Activated CD4-positive, alpha-beta T cell treated with anti-CD3 and anti-CD28 coated beads for 36 hours (primary cell): ENCODE measurements at regions not wholly inside any gene's neighbourhood (a gene's known extent, or its start where the extent isn't known, plus 50 kb on each side); places are given as distances from the start of the nearest gene placed in this dataset.

Experiments used
- ATAC-seq: fragments of 200-7000 bp; cut with Tn5 transposase; one replicate; pipeline ENCODE4 v1.10.0; 2021; ENCODE audit warnings: mild to moderate bottlenecking, moderate library complexity
- CTCF ChIA-PET: fragments of 350-600 bp; sonication (Branson Sonifier 250); formaldehyde crosslinking; loops from one replicate; lab custom pipeline; 2021; ENCODE audit warnings: antibody characterized with exemption; lab: Charles Lee
- POLR2A ChIA-PET: fragments of 350-600 bp; sonication (Branson Sonifier 250); formaldehyde crosslinking; loops from one replicate; lab custom pipeline; 2021; ENCODE audit warnings: antibody characterized with exemption, inconsistent platforms; lab: Charles Lee
- DNase-seq: peaks from one replicate; pipeline ENCODE4 v3.0.0-alpha.2; 2020
- H3K27ac Mint-ChIP-seq: one replicate; pipeline ENCODE4 v1.8.0; 2021; ENCODE audit warnings: mixed read lengths
- H3K27me3 Mint-ChIP-seq: one replicate; pipeline ENCODE4 v1.8.0; 2021; ENCODE audit warnings: mixed read lengths
- H3K36me3 Mint-ChIP-seq: one replicate; pipeline ENCODE4 v1.8.0; 2021; ENCODE audit warnings: low read depth, mixed read lengths
- H3K4me1 Mint-ChIP-seq: one replicate; pipeline ENCODE4 v1.8.0; 2021; ENCODE audit warnings: mixed read lengths
- H3K4me3 Mint-ChIP-seq: one replicate; pipeline ENCODE4 v1.8.0; 2021; ENCODE audit warnings: mild to moderate bottlenecking, moderate library complexity, mixed read lengths
- H3K9me3 Mint-ChIP-seq: one replicate; pipeline ENCODE4 v1.8.0; 2021; ENCODE audit warnings: low read depth, mixed read lengths
- intact Hi-C, 2 experiments: fragments of 100-400 bp; cut with DNase I in 1 of 2; cut with micrococcal nuclease in 1 of 2; formaldehyde crosslinking; loops; one replicate each; pipeline versions ENCODE4 v1.14.2 to v1.15.1; 2022 to 2024; cut with DNase I, micrococcal nuclease

- Mint-ChIP-seq H3K4me1 (peaks cover 26% of the 10 kb centered on the region), H3K9me3 (no peaks in the 10 kb centered on the region), H3K27ac (no peak overlapping the region), H3K36me3 (no peaks in the 10 kb centered on the region), H3K4me3 (no peak overlapping the region), H3K27me3 (peaks cover 6% of the 10 kb centered on the region)
- intact Hi-C loops: no loop called here
- ChIA-PET CTCF (no interaction called here), POLR2A (no interaction called here)
- no peak for DNase-seq
- ATAC-seq: no peak
Observed at GRCh38 chr9:89967527-89967926, 362.7 kb downstream of the GADD45G start.

GRCh38 chr9:89969156-89969675, 364.4 kb downstream of the GADD45G start:
- peaks cover 3% of the 10 kb centered on the region for H3K27me3 Mint-ChIP-seq
- POLR2A ChIA-PET: interaction anchor here (0.7 kb wide), 1 partner anchor 652 kb away, joined by 3 read pairs; no protein-coding TSS in a partner anchor
- no peaks in the 10 kb centered on the region for H3K9me3 Mint-ChIP-seq
- DNase-seq (peak; percentile 59), ATAC-seq (peak; percentile 93)
- intact Hi-C loops: loop anchor here in 1 of 2 experiments (1.0 kb wide), 1 partner anchor 14 kb away; no protein-coding TSS in a partner anchor
- CTCF ChIA-PET: interaction anchor here (0.6 kb wide), 1 partner anchor 397 kb away, joined by 3 read pairs; no protein-coding TSS in a partner anchor
- H3K4me3 Mint-ChIP-seq: no peak overlapping the region
- H3K27ac Mint-ChIP-seq: no peak overlapping the region
- no peaks in the 10 kb centered on the region for H3K36me3 Mint-ChIP-seq
- H3K4me1 Mint-ChIP-seq: peaks cover 29% of the 10 kb centered on the region

- Mint-ChIP-seq H3K4me3 (no peak overlapping the region), H3K27me3 (peaks cover 3% of the 10 kb centered on the region), H3K27ac (peak overlapping the region; percentile 29), H3K36me3 (no peaks in the 10 kb centered on the region), H3K4me1 (peaks cover 29% of the 10 kb centered on the region), H3K9me3 (no peaks in the 10 kb centered on the region)
- POLR2A ChIA-PET: no interaction called here
- intact Hi-C loops: loop anchor here in 1 of 2 experiments (1.0 kb wide), 1 partner anchor 13 kb away; no protein-coding TSS in a partner anchor
- DNase-seq: no peak
- ATAC-seq: no peak
- CTCF ChIA-PET: no interaction called here
Observed at GRCh38 chr9:89969881-89970639, 365.2 kb downstream of the GADD45G start.

- H3K27me3 Mint-ChIP-seq: peaks cover 3% of the 10 kb centered on the region
- no peak for DNase-seq
- H3K4me3 Mint-ChIP-seq: no peak overlapping the region
- intact Hi-C loops: no loop called here
- ChIA-PET CTCF (no interaction called here), POLR2A (no interaction called here)
- H3K36me3 Mint-ChIP-seq: no peaks in the 10 kb centered on the region
- ATAC-seq: no peak
- H3K9me3 Mint-ChIP-seq: no peaks in the 10 kb centered on the region
- peaks cover 29% of the 10 kb centered on the region for H3K4me1 Mint-ChIP-seq
- no peak overlapping the region for H3K27ac Mint-ChIP-seq
Observed at GRCh38 chr9:89970701-89971100, 365.9 kb downstream of the GADD45G start.

- ATAC-seq (no peak), DNase-seq (no peak)
- ChIA-PET POLR2A (no interaction called here), CTCF (no interaction called here)
- Mint-ChIP-seq H3K36me3 (no peaks in the 10 kb centered on the region), H3K9me3 (no peaks in the 10 kb centered on the region), H3K4me1 (peaks cover 29% of the 10 kb centered on the region), H3K27ac (peak overlapping the region; percentile 10), H3K27me3 (no peaks in the 10 kb centered on the region), H3K4me3 (no peak overlapping the region)
- intact Hi-C loops: no loop called here
Observed at GRCh38 chr9:89972535-89972934, 367.7 kb downstream of the GADD45G start.

GRCh38 chr9:89974582-89974981, 369.8 kb downstream of the GADD45G start:
- POLR2A ChIA-PET: no interaction called here
- intact Hi-C loops: no loop called here
- CTCF ChIA-PET: interaction anchor here (0.6 kb wide), 1 partner anchor 91 kb away, joined by 3 read pairs; no protein-coding TSS in a partner anchor
- ATAC-seq (no peak), DNase-seq (no peak)
- Mint-ChIP-seq H3K4me3 (no peak overlapping the region), H3K36me3 (no peaks in the 10 kb centered on the region), H3K27me3 (peaks cover 13% of the 10 kb centered on the region), H3K27ac (no peak overlapping the region), H3K4me1 (peaks cover 17% of the 10 kb centered on the region), H3K9me3 (no peaks in the 10 kb centered on the region)

- peaks cover 13% of the 10 kb centered on the region for H3K4me1 Mint-ChIP-seq
Observed at GRCh38 chr9:89975024-89975423, 370.2 kb downstream of the GADD45G start.

GRCh38 chr9:89975630-89976029, 370.8 kb downstream of the GADD45G start:
- Mint-ChIP-seq H3K27me3 (peaks cover 24% of the 10 kb centered on the region), H3K36me3 (no peaks in the 10 kb centered on the region), H3K4me3 (no peak overlapping the region), H3K4me1 (peaks cover 11% of the 10 kb centered on the region), H3K9me3 (no peaks in the 10 kb centered on the region), H3K27ac (no peak overlapping the region)
- ChIA-PET POLR2A (no interaction called here), CTCF (no interaction called here)
- no peak for DNase-seq
- ATAC-seq: no peak
- intact Hi-C loops: no loop called here

More at GRCh38 chr9:89975024-89975423, 370.2 kb downstream of the GADD45G start:
- Mint-ChIP-seq H3K4me3 (no peak overlapping the region), H3K9me3 (no peaks in the 10 kb centered on the region), H3K36me3 (no peaks in the 10 kb centered on the region), H3K27ac (no peak overlapping the region), H3K27me3 (peaks cover 17% of the 10 kb centered on the region)
- no peak for ATAC-seq
- ChIA-PET CTCF (interaction anchor here (0.6 kb wide), 1 partner anchor 91 kb away, joined by 3 read pairs; no protein-coding TSS in a partner anchor), POLR2A (no interaction called here)
- no peak for DNase-seq
- intact Hi-C loops: no loop called here

- CTCF ChIA-PET: interaction anchor here (1.6 kb wide), 1 partner anchor 36 kb away, joined by 4 read pairs; no protein-coding TSS in a partner anchor
- DNase-seq: no peak
Observed at GRCh38 chr9:89978185-89978584, 373.4 kb downstream of the GADD45G start.

GRCh38 chr9:89980600-89980999, 375.8 kb downstream of the GADD45G start:
- Mint-ChIP-seq H3K27ac (no peak overlapping the region), H3K4me3 (no peak overlapping the region), H3K9me3 (no peaks in the 10 kb centered on the region), H3K36me3 (no peaks in the 10 kb centered on the region), H3K27me3 (peaks cover 35% of the 10 kb centered on the region), H3K4me1 (peaks cover 34% of the 10 kb centered on the region)
- ChIA-PET POLR2A (no interaction called here), CTCF (interaction anchor here (0.6 kb wide), 1 partner anchor 23 kb away, joined by 3 read pairs; no protein-coding TSS in a partner anchor)
- no peak for ATAC-seq
- no peak for DNase-seq
- intact Hi-C loops: loop anchor here (5.0 to 10.0 kb wide), 6 partner anchors 114 to 1437 kb away; partner anchors contain the start of genes CKS2 (in 1 of the 2) and SECISBP2 (in 1 of the 2)

More at GRCh38 chr9:89978185-89978584, 373.4 kb downstream of the GADD45G start:
- intact Hi-C loops: no loop called here
- POLR2A ChIA-PET: interaction anchor here (0.6 kb wide), 1 partner anchor 1343 kb away, joined by 3 read pairs; no protein-coding TSS in a partner anchor
- Mint-ChIP-seq H3K27ac (no peak overlapping the region), H3K27me3 (peaks cover 35% of the 10 kb centered on the region), H3K4me1 (peaks cover 10% of the 10 kb centered on the region), H3K4me3 (no peak overlapping the region), H3K9me3 (no peaks in the 10 kb centered on the region), H3K36me3 (no peaks in the 10 kb centered on the region)
- ATAC-seq: no peak

GRCh38 chr9:89982016-89982415, 377.2 kb downstream of the GADD45G start:
- H3K36me3 Mint-ChIP-seq: no peaks in the 10 kb centered on the region
- ChIA-PET CTCF (no interaction called here), POLR2A (no interaction called here)
- no peaks in the 10 kb centered on the region for H3K9me3 Mint-ChIP-seq
- peak overlapping the region; percentile 47 for H3K27ac Mint-ChIP-seq
- intact Hi-C loops: loop anchor here (2.0 to 10.0 kb wide), 7 partner anchors 113 to 1435 kb away; partner anchors contain the start of genes CKS2 (in 1 of the 2) and SECISBP2 (in 1 of the 2)
- no peak for ATAC-seq
- H3K4me3 Mint-ChIP-seq: no peak overlapping the region
- no peak for DNase-seq
- peaks cover 37% of the 10 kb centered on the region for H3K27me3 Mint-ChIP-seq
- peaks cover 38% of the 10 kb centered on the region for H3K4me1 Mint-ChIP-seq
